IMR-90 (cell line): ENCODE measurements at regions not wholly inside any gene's neighbourhood (a gene's known extent, or its start where the extent isn't known, plus 50 kb on each side); places are given as distances from the start of the nearest gene placed in this dataset.

Experiments
- ATAC-seq: fragments of 200-7000 bp; cut with Tn5 transposase; 2 replicates; pipeline ENCODE4 v1.9.1; 2020; ENCODE audit warnings: low read depth, mild to moderate bottlenecking, moderate library complexity
- BruUV-seq: library from RNA; stranded (reverse); fragments of 400-500 nt; replicated peaks from 2 replicates; lab custom pipeline; 2021; lab: Mats Ljungman, UMichigan
- CTCF ChIA-PET: fragments of 300-600 bp; formaldehyde crosslinking; extraction: SDS; loops from one replicate; lab custom pipeline; 2021; ENCODE audit warnings: antibody characterized with exemption; lab: Yijun Ruan, JAX
- POLR2A ChIA-PET: fragments of 300-600 bp; sonication (Branson Sonifier 250); formaldehyde crosslinking; loops from one replicate; lab custom pipeline; 2022; ENCODE audit warnings: antibody characterized with exemption; ENCODE audit not compliant: unreplicated experiment; lab: Charles Lee
- DNase-seq: peaks from one replicate; pipeline ENCODE4 v3.0.0; 2013
- H2AFZ ChIP-seq: replicated peaks from 2 replicates; pipeline ENCODE3; 2013; ENCODE audit warnings: low read length, mild to moderate bottlenecking; ENCODE audit not compliant: poor library complexity
- H2AK5ac ChIP-seq: 2 replicates; pipeline ENCODE4 v1.6.1; 2013; ENCODE audit warnings: low read depth, low read length, inconsistent platforms
- H2AK9ac ChIP-seq: replicated peaks from 2 replicates; pipeline ENCODE3; 2013; ENCODE audit warnings: mild to moderate bottlenecking, low read depth, low read length, moderate library complexity; ENCODE audit not compliant: poor library complexity
- H2BK120ac ChIP-seq: 2 replicates; pipeline ENCODE4 v1.6.1; 2013; ENCODE audit warnings: low read depth, low read length, inconsistent platforms
- H2BK15ac ChIP-seq: 3 replicates; pipeline ENCODE4 v1.6.1; 2013; ENCODE audit warnings: low read depth, low read length, inconsistent platforms
- H2BK20ac ChIP-seq: 2 replicates; pipeline ENCODE4 v1.6.1; 2013; ENCODE audit warnings: low read depth, mild to moderate bottlenecking, inconsistent platforms, low read length, moderate library complexity
- H2BK5ac ChIP-seq: 2 replicates; pipeline ENCODE4 v1.6.1; 2013; ENCODE audit warnings: mild to moderate bottlenecking, low read depth, low read length, inconsistent platforms; ENCODE audit not compliant: poor library complexity, severe bottlenecking
- H3K14ac ChIP-seq: replicated peaks from 2 replicates; pipeline ENCODE4 v1.6.1; 2013; ENCODE audit warnings: low read depth, low read length, inconsistent platforms
- H3K18ac ChIP-seq: 2 replicates; pipeline ENCODE4 v1.6.1; 2013; ENCODE audit warnings: low read depth, low read length, control low read depth
- H3K23ac ChIP-seq: 2 replicates; pipeline ENCODE4 v1.6.1; 2013; ENCODE audit warnings: low read depth, low read length, inconsistent platforms
- H3K27ac ChIP-seq: 2 replicates; pipeline ENCODE4 v1.5.1; 2013; ENCODE audit warnings: mild to moderate bottlenecking, control low read depth, low read length; ENCODE audit not compliant: insufficient read depth
- H3K27me3 ChIP-seq: 2 replicates; pipeline ENCODE4 v1.6.1; 2013; ENCODE audit warnings: low read length; ENCODE audit not compliant: control insufficient read depth, insufficient read depth
- H3K36me3 ChIP-seq: 2 replicates; pipeline ENCODE4 v1.6.1; 2013; ENCODE audit warnings: low read length, mixed read lengths; ENCODE audit not compliant: control insufficient read depth, insufficient read depth
- H3K4ac ChIP-seq: 2 replicates; pipeline ENCODE4 v1.6.1; 2013; ENCODE audit warnings: low read depth, low read length, inconsistent platforms
- H3K4me1 ChIP-seq: 2 replicates; pipeline ENCODE4 v1.6.1; 2013; ENCODE audit warnings: low read length, mixed read lengths; ENCODE audit not compliant: control insufficient read depth, insufficient read depth
- H3K4me2 ChIP-seq: 2 replicates; pipeline ENCODE4 v1.6.1; 2013; ENCODE audit warnings: low read depth, mild to moderate bottlenecking, control low read depth, low read length, moderate library complexity
- H3K4me3 ChIP-seq: 2 replicates; pipeline ENCODE4 v1.5.1; 2013; ENCODE audit warnings: low read depth, mild to moderate bottlenecking, control low read depth, low read length, moderate library complexity; ENCODE audit not compliant: insufficient read depth
- H3K56ac ChIP-seq: 2 replicates; pipeline ENCODE4 v1.6.1; 2013; ENCODE audit warnings: low read length, inconsistent platforms; ENCODE audit not compliant: insufficient read depth; ENCODE audit errors: extremely low read depth
- H3K79me1 ChIP-seq, 2 experiments: 2 replicates each; pipeline ENCODE4 v1.6.1; 2013; ENCODE audit warnings: low read length in 2 of 2, inconsistent platforms in 1 of 2, low read depth in 1 of 2
- H3K9ac ChIP-seq: 2 replicates; pipeline ENCODE4 v1.6.1; 2013; ENCODE audit warnings: low read depth, low read length, control low read depth
- H3K9me1 ChIP-seq: 2 replicates; pipeline ENCODE4 v1.6.1; 2013; ENCODE audit warnings: low read length, inconsistent platforms; ENCODE audit not compliant: insufficient read depth
- H3K9me3 ChIP-seq: 2 replicates; pipeline ENCODE4 v1.6.1; 2013; ENCODE audit warnings: low read length; ENCODE audit not compliant: control insufficient read depth, insufficient read depth
- H4K20me1 ChIP-seq: 2 replicates; pipeline ENCODE4 v1.6.1; 2013; ENCODE audit warnings: low read length, inconsistent platforms; ENCODE audit not compliant: insufficient read depth
- H4K5ac ChIP-seq: 2 replicates; pipeline ENCODE4 v1.6.1; 2013; ENCODE audit warnings: mild to moderate bottlenecking, low read depth, low read length, control low read depth
- H4K8ac ChIP-seq, 2 experiments: 2 replicates each; pipeline ENCODE4 v1.6.1; 2013; ENCODE audit warnings: low read depth in 2 of 2, low read length in 2 of 2, control low read depth in 1 of 2, inconsistent platforms in 1 of 2
- H4K91ac ChIP-seq: 2 replicates; pipeline ENCODE4 v1.6.1; 2013; ENCODE audit warnings: low read depth, low read length, inconsistent platforms; ENCODE audit not compliant: insufficient read depth
- BHLHE40 ChIP-seq: fragments of 150-350 bp; IDR thresholded peaks from 2 replicates; pipeline ENCODE4 v1.6.1; 2016; ENCODE audit warnings: mild to moderate bottlenecking, low read depth, low read length
- ELK1 ChIP-seq: fragments of 150-350 bp; IDR thresholded peaks from 2 replicates; pipeline ENCODE4 v1.6.1; 2016; ENCODE audit warnings: low read depth, mild to moderate bottlenecking, low read length, moderate library complexity, borderline replicate concordance
- FOS ChIP-seq: fragments of 150-350 bp; IDR thresholded peaks from 2 replicates; pipeline ENCODE4 v1.6.1; 2016; ENCODE audit warnings: low read depth, low read length
- POLR2A ChIP-seq: IDR thresholded peaks from 2 replicates; pipeline ENCODE4 v1.6.1; 2012; ENCODE audit warnings: mild to moderate bottlenecking, low read depth, low read length
- RAD21 ChIP-seq: IDR thresholded peaks from 2 replicates; pipeline ENCODE4 v1.6.1; 2012; ENCODE audit warnings: low read length, improper control_type of control experiment
- RCOR1 ChIP-seq: IDR thresholded peaks from 2 replicates; pipeline ENCODE4 v1.6.1; 2012; ENCODE audit warnings: mild to moderate bottlenecking, low read length, improper control_type of control experiment; ENCODE audit not compliant: insufficient replicate concordance
- USF2 ChIP-seq: fragments of 150-350 bp; IDR thresholded peaks from 2 replicates; pipeline ENCODE4 v1.6.1; 2017; ENCODE audit warnings: mild to moderate bottlenecking, antibody characterized with exemption, low read length, low read depth
- WGBS, 2 experiments: methylation state at CpG; one replicate each; pipeline versions ENCODE4 v1.1.5 to v1.1.7; 2013; ENCODE audit warnings: missing lambda C conversion rate in 2 of 2; ENCODE audit not compliant: insufficient read length in 1 of 2; ENCODE audit errors: extremely low coverage in 2 of 2; 5-methylcytosine and 5-hydroxymethylcytosine counted together
- dilution Hi-C: fragments of 300-500 bp; cut with HindIII; formaldehyde crosslinking; loops from one replicate; pipeline ENCODE4 v1.14.3; 2018; ENCODE audit warnings: low sequenced_read_pairs; ENCODE audit not compliant: unreplicated experiment
- in situ Hi-C: fragments of 300-500 bp; cut with MboI; formaldehyde crosslinking; loops from 3 replicates; pipeline ENCODE4 v1.14.3; 2019; ENCODE audit warnings: low sequenced_read_pairs, inconsistent platforms, mixed read lengths
- intact Hi-C: fragments of 100-400 bp; cut with micrococcal nuclease; formaldehyde crosslinking; loops from 2 replicates; pipeline ENCODE4 v1.10.0; 2022

GRCh38 chr2:116074161-116074560, 1631.7 kb downstream of the DPP10 start:
- H2AK5ac ChIP-seq, result no peak overlapping the region
- ChIA-PET CTCF (no interaction called here), POLR2A (no interaction called here)
- no peaks in the 10 kb centered on the region for H3K27me3 ChIP-seq
- no peaks in the 10 kb centered on the region for H3K79me1 ChIP-seq
- no peak overlapping the region for H4K5ac ChIP-seq
- no peak overlapping the region for H4K8ac ChIP-seq
- no peaks in the 10 kb centered on the region for H4K20me1 ChIP-seq
- H3K4me3 ChIP-seq, result no peak overlapping the region
- H2BK5ac ChIP-seq, result no peak overlapping the region
- H3K4ac ChIP-seq, result no peak overlapping the region
- no peak overlapping the region for H3K23ac ChIP-seq
- H2BK15ac ChIP-seq, result no peak overlapping the region
- in situ Hi-C loops, result no loop called here
- no peaks in the 10 kb centered on the region for H3K36me3 ChIP-seq
- H2AFZ ChIP-seq, result no peak overlapping the region
- H3K27ac ChIP-seq, result no peak overlapping the region
- H3K4me1 ChIP-seq, result no peaks in the 10 kb centered on the region
- H2BK20ac ChIP-seq, result no peak overlapping the region
- no peak overlapping the region for H3K18ac ChIP-seq
- intact Hi-C loops, result no loop called here
- no peak overlapping the region for H3K56ac ChIP-seq
- no TSS peak for BruUV-seq
- no peak overlapping the region for H2AK9ac ChIP-seq
- no peak overlapping the region for H3K4me2 ChIP-seq
- H2BK120ac ChIP-seq, result no peak overlapping the region
- ATAC-seq (no peak), DNase-seq (no peak)
- no peak overlapping the region for H3K9ac ChIP-seq
- WGBS, 2 experiments, result 80% methylated on average over 1 of the region's 4 CpGs; no CpG with 5 or more reads in 1 of the 2 experiments
- dilution Hi-C loops, result no loop called here
- TF ChIP-seq RCOR1 (no peak), RAD21 (no peak), USF2 (no peak), FOS (no peak), BHLHE40 (no peak), POLR2A (no peak), ELK1 (no peak)
- no peaks in the 10 kb centered on the region for H3K9me3 ChIP-seq
- no peaks in the 10 kb centered on the region for H3K9me1 ChIP-seq
- no peak overlapping the region for H4K91ac ChIP-seq
- no peak overlapping the region for H3K14ac ChIP-seq
